ENCODE measurements at regions not wholly inside any gene's neighbourhood (a gene's known extent, or its start where the extent isn't known, plus 50 kb on each side); places are given as distances from the start of the nearest gene placed in this dataset.

DNA sequence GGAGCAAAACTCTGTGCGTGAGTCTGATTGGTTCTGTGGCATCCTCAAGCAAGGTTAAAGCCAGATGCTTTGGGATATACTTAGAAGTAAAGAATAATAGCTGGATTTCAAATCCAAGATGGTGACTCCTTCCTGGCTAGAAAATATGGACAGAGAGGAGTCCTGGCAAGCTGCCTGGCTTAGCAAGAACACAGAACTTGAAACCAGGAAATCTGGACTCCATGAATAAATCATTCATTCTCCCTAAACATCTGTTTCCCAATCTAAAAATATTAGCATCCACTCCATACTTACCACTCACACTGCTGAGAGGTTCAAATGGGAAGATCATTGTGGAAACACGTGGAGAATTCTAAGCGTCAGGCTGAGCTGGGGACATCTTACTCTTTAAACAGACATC lies 1074.1 kb upstream of the AUTS2 start:
- no peak for DNase-seq

DNA sequence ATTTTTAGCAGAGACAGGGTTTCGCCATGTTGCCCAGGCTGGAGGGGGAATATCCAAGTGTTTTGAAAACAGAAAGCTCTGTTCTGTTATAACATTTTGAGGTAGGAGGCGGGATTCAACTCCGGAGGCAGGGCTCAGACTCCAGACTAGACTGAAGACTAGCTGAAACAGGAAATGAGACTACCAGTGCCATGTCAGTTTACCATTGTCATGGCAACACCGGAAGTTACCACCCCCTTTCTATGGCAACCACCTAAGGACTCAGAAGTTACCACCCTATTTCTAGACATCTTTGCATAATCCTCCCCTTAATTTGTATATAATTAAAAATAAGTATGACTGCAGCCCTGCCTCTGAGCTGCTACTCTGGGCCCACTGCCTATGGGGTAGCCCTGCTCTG lies 1069.1 kb upstream of the AUTS2 start:
- peak; percentile 65 to 77 for DNase-seq

DNA sequence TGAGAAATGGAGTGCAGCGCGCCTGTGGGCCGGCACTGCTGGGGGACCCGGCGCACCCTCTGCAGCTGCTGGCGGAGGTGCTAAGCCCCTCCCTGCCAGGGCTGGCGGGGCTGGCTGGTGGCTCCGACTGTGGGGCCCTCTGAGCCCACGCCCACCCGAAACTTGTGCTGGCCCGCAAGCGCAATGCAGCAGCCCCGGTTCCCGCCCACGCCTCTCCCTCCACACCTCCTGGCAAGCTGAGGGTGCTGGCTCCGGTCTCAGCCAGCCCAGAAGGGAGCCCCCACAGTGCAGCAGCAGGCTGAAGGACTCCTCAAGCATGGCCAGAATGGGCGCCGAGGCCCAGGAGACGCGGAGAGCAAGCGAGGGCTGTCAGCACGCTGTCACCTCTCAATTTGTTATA lies 1063.0 kb upstream of the AUTS2 start:
- DNase-seq: no peak

DNA sequence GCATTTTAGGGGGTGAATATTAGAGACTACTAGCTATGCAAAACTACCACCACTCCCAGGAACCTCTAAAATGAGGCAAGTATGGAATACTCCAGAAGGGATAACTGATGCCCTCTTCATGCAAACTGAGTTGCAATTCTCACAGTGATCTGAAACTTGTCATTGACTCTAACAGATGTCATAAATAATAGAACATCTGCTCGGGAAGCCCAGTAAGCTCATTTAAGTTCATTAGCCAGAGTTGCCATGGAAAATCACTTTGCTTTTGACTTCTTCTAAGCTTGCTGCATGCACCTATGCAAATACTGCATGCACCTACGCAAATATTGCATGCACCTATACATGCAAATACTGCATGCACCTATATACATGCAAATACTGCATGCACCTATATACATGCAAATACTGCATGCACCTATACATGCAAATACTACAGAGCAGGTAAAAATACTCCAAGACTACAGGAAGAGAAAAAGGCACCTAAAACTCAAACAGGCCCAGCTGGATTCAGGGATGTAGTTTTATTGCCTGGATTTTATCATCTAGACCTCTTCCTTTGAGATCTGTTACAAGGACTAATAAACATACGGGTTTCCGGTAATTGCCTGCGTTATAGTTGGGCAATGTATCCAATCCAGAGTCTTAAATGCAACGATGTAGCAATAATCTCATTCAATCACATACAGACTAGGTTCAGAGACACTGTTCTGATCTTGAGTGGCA lies 1061.1 kb upstream of the AUTS2 start:
- DNase-seq: peak; percentile 25 to 37

DNA sequence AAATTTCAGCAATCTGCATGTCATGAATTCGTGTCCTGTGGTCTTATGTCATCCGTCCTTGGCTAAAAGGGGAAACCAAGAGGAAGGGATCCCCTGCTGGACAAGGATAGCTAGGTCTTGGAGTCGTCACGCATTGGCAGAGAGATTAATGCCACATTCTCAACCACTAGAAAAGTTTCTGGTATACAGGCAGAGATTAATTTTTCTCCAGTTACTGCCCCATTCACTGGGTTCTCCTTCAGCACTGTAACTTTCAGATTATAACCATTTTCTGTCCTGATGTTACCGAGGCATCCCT lies 1060.6 kb upstream of the AUTS2 start:
- DNase-seq: no peak

DNA sequence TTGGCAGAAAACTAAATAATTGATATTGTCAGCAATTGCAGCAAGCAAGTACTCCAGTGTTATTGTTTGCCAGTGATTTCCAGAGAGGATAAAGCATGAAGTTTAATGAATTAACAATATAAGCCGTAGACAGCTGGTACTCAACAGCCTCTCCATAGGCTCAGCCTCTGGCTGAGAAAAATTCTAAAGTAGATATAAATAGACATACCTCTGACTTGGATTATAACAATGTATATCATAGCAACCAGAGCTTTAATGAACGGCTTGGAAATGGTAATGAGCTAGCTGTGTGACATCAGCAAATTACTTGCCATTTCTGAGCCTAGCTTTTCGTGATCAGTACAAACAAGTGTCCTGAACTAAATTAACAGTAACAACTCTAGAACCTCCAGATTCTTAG lies 1055.4 kb upstream of the AUTS2 start:
- DNase-seq: no peak

DNA sequence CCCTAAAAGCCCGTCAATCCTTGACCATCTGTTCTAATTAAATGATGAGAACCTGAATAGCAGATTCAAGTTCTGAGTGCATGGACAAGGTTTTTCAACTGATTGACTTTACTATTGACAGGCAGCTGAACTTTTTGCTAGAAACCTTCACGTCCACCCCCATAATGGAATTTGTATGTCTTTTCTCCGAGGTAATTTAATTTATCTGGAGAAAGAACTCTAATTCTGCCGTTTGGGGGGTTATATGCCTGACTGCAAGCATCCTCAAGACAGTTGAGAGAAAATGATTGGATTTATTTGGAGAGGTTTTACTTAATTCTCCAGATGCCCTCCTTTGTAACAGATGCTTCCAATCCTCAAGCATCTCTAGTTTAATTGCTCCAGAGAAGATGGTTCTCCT lies 1053.4 kb upstream of the AUTS2 start:
- no peak for DNase-seq

DNA sequence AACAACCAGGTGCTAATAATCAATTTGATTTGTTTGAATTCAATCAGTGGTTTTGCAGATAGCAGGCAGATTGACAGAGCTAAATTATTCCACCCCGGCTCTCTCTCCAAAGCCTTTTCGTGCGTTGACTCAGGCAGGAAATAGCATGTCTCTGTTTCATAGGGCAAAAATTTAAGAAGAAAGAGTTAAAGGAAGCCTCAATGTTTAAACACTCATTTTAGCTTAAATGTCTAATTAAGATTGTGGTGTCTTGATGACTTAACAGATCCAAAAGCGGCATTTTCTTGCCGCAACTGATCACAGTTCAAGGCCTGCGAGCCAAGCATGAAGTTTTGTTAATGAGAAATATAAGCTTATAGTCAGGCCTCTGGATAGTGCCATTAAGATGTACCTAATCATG lies 1051.1 kb upstream of the AUTS2 start:
- no peak for DNase-seq

DNA sequence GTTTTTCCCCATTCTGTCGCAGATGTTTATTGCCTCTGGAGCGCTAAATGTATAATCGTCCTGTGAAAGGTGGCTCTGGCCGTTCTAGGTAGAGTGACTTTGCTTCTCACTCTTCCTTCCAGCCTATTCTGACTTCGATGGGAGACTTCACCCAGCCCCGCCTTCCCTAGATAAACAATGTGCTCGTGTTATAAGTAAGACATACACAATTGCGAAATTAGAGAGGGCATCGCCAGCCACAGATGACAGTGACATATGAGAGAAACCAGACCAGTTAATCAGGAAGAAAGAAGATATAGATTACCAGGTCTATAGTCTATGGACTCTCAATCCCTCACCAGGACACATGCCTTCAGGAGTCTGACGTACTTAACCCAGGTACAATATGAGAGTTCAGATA lies 1050.5 kb upstream of the AUTS2 start:
- no peak for DNase-seq

DNA sequence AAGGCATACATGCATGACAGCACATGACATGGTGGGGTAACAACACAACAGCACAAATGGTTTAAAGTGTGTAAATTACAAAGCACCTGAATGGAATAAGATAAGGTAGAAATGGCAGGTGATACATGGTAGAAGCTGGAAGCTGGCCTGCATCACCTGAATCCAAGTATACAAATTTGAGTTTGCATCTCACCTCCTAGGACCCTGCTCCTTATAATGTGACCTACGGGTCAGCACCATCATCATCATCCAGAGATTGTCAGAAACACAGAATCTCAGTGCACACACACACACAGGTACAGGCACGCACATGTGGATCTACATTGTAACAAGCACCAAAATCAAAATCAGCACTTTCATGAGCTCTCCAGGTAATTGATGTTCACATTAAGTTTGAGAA lies 1048.2 kb upstream of the AUTS2 start:
- no peak for DNase-seq

DNA sequence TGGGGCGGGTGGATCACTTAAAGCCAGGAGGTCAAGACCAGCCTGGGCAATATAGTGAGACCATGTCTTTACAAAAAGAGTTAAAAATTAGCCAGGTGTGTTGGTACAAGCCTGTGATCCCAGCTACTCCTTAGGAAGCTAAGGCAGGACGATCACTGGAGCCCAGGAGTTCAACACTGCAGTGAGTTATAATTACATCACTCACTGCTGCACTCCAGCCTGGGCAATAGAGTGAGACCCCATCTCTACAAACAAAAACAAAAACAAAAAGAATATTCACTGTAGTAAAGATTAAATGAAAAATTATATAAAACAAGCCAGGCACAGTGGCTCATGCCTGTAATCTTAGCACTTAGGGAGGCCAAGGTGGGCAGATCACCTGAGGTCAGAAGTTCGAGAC lies 1047.6 kb upstream of the AUTS2 start:
- no peak for DNase-seq

DNA sequence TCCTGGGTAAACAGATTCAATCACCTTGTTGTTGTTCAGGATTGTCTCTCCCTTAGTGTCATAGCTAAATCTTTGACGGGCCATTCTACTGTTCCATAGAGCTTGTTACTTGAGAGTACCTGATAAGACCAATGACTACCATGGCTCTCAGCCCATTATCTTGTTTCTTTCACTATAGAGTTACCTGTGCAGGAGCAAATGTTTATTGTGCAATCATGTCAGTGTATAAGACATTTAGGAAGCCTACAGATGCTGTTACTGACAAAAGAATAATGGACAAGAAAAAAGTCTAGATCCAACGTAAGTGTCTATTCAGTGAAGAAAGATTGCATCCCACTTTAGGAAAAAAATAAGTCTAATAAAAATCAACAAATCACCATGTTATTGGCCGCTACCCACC lies 1041.7 kb upstream of the AUTS2 start:
- no peak for DNase-seq

DNA sequence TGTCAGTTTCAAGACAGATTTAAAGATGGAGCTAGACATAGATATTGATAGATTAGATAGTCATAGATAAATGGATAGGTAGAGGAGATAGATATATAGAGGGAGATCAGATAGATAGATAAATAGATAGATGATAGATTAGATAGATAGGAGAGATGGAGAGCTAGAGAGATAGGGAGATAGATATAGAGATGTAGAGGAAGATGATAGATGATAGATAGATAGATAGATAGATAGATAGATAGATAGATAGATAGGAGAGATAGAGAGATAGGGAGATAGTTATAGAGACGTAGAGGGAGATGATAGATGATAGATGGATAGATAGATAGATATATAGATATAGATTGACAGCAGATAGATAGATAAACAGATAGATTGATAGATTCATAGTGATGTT lies 1038.8 kb upstream of the AUTS2 start:
- DNase-seq: no peak

DNA sequence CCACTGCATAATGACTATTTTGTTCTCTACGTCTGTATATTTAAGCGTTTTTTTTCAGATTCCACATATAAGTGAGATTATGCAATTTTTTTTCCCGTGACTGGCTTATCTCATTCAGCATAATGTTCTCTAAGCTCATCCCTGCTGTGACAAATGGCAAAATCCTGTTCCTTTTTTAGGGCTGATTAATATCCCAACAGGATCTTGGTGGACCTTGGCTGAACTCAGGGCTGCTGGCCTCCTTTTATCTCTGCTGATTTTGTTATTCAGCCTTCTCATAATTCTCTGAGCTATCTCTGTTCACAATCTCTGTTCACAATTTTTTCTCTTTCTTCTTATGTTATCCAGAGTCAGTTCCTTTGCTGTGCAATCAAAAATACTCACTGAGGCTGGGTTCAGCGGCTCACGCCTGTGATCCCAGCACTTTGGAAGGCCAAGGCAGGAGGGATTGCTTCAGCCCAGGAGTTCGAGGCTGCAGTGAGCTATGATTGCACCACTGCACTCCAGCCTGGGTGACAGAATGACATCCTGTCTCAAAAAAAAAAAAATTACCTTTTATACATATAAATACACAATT lies 1035.9 kb upstream of the AUTS2 start:
- DNase-seq: no peak

DNA sequence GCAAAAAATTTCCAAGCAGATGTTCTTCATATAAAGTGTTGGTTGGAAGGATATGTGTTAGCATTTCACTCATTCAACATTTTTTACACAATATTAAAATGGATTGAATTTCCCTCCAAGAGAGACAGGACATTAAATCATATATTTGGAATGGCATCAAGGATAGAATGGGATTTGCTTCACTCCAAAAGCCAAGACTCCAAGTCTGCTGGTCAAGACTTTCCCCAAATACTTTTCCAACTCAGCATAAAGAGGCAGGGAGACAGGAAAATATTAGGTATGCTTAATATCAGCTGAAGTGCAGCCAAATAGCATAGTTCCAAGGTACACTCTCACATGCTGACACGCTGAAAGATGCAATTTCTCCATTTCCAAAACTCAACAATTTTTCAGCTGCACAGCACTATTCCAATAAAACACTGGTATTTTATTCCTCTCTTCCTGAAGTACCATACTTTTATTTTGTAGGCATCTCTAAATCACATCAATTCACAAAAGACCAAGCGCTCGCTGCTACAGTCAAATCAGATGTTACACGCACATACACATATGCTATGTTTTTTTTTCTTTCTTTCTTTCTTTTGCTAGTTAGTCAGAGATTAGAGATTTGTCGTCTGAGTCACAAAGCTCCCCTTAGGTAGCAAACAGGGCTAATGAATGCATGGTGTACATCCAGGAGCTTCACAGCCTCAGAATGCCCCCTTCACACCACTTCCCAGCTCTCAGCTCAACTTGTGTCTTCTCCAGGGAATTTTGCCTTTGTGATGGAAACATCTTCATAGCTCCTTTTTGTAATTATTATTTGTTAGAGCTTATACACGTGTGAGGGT lies 1033.8 kb upstream of the AUTS2 start:
- no peak for DNase-seq

DNA sequence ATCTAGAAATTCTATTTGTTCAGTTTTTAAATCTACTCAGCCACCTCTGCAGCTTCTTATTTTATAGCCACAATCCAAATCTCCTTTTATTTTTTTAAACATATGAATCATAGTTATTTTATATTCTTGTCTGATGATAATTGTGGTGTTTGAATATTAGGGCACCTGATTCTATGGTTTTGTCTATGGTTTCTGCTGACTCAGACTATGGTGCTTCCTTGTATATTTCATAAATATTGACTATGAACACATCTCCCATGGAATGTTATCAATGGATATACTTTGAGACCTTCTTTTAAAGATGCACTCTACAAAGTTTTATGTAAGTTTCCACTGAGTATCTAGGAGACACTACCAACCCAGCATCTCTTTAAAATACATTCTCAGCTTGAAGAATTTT lies 1027.0 kb upstream of the AUTS2 start:
- no peak for DNase-seq

DNA sequence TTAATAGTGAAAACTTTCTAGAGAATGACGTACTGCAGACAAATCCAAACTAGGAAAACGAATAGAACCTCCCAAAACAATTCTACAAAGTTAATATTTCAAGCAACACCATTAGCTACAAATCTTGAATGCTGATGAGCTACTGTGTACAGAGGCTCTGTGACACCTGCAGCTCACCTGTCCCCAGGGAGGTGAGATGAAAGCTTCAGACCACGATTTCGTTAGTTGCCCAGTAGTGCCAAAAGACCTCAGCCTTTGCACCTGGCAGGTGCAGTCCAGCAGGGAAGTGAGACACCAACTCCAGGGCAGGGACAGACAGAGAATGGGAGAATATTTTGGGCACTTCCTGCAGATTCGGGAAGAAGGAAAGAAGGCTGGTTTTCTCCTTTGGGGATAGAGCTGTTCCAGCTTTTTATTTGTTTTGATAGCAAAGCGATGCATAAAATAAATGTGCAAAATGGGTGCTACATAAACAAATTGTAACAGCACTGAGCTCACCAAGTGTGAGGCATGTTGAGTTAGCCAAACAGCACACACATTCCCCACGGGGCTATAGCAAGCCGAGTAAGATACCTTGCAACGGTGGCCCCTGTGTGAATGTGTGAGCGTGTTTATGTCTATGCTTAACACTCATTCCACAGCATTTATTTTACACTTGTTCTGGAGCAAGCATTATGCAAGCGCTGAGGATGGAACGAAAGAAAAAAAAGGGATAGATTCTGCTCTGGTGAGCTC lies 1024.8 kb upstream of the AUTS2 start:
- peak; percentile 90 to 93 for DNase-seq

DNA sequence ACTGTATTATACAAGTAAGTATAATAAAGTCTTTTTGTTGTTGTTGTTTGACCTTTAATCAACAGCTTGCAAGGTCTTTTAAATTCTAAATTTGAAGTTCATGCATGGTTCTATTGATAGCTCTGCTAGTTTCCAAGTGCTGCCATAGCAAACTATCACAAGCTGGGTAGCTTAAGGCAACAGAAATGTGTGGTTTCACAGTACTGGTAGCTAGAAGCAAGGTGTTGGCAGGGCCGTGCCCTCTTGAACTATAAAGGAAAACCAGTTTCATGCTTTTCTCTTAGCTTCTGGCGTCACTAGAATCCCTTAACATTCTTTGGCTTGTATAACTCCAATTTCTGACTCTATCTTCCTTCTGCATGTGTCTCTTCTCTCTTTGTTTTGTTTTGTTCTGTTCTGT lies 1021.9 kb upstream of the AUTS2 start:
- DNase-seq: peak in 1 of 2 experiments; percentile 53

DNA sequence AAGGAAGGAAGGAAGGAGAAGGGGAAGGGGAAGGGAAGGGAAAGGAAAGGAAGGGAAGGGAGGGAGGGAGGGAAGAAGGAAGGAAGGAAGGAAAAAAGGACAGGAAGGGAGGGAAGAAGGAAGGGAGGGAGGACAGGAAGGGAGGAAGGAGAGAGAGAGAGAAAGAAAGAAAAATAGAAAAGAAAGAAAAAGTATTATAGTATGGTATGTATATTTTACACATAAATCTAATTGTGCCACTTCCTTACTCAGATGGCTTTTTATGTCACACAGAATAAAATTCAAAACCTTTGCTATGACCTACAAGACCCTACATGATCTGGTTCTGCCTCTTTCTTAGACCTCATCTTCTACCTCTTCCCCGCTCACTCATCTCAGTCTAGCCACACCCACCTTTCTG lies 1016.9 kb upstream of the AUTS2 start:
- DNase-seq: no peak

DNA sequence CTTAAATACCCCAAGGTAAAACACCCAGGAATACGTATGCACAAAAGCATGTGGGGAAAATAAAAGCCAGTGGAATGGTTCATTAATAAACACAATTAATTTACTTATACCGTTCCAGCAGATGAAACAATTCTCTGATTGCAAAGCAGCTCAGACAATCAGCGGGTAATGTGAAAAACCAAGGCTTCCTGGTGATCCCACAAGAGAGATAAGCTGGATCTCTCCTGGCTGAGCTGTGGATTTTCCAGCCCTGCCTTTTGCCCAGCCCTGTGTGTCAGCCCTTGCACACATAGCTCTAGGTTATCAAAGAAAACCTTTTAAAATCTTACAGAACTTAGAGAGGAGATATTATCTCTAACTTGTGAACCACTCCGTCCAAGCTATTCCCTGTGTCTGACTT lies 1010.7 kb upstream of the AUTS2 start:
- DNase-seq: no peak

DNA sequence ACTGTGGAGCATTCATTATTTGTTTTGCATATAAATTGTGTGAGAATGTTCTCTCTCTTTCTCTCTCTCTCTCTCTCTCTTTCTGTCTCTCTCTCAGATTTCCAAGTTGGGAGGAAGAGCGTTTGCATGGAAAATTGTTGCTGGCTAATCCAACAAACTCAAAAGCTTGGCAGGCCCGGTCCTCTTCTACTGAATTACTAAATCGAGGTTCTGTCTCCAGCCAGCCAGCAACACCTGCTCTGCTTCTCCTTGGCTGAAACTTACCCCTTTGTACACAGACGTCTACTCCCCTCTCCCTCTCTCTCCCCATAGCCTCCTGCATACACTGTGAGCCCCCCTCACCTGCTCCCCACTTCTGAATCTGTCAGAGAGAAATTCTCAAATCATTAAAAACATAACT lies 996.4 kb upstream of the AUTS2 start:
- DNase-seq: peak in 1 of 2 experiments; percentile 22

DNA sequence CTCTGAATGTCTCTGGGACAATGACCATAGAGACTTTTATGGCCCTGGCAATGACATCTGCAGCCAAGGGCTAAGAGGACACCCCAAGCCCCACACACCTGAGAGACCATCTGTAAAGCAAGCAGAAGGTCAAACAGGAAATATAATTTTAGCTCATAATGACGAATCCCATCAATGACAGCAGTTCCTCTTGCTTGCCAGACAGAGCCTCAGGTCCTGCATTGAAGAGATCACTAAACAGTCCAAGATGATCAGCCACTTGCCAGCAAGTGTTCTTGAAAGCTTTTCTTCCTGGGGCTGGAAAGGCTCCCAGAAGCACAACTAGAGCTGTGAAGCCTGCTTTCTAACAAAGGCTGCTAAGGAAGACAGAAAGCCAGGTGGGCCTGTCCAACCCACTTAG lies 993.7 kb upstream of the AUTS2 start:
- no peak for DNase-seq

DNA sequence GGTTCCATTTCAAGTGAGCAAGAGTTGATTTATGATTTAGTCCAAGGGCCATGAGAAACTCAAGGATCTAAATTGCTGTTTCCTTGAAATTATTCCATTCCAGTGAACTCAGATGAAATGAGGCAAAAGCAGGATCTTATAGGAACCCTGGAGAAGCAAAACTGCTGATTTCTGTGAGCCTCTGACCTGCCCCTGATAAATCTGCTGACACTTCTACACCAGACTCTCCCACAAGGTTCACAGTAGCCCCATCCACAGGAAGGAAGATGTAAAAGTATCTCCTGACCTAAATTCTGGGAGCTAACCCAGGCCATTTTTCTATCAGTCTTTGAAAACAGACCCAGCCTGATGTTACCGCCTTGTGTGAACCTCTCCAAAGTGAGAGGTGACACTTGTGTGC lies 987.6 kb upstream of the AUTS2 start:
- DNase-seq: no peak

DNA sequence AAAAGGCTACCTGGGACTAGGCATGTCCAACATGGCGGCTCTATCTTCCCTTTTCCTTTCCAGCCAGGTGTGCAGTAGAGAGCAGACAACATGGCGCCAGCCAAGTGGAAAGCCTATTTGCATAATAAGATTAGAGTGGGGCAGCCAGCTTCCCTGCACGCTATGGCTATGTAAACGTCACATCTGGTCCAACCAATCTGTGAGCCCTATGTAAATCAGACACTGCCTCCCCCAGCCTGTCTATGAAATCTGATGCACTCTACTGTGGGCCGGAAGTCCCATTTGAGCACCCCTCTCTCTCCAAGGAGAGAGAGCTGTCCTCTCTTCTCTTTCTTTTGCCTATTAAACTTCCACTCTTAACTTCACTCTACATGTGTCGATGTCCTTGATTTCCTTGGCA lies 984.9 kb upstream of the AUTS2 start:
- peak; percentile 84 to 86 for DNase-seq
